ENCODE measurements at regions not wholly inside any gene's neighbourhood (a gene's known extent, or its start where the extent isn't known, plus 50 kb on each side); places are given as distances from the start of the nearest gene placed in this dataset.

DNA sequence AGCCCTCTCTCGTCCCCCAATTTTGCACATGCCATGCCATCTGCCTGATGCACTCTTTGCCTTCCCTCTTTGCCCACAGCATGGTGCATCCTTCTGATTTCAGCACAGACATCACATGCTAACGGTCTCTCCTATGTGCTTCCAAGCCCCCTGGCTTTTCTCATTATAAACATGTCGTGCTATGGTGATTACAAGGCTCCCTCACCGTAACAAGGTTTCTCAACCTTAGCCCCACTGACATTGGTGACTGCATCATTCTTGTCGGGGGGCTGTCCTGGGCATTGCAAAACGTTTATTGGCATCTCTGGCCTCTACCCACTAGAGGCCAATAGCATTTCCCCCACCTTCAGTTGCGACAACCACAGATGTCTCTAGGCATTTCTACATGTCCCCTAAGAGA is 187.2 kb downstream of the TFAP2C start:
- H3K9me3 ChIP-seq (replicated peaks): peaks cover 18% of the 10 kb centered on the region
- H3K27me3 ChIP-seq (ENCODE audit: low read depth): peaks cover 72% of the 10 kb centered on the region
- no peaks in the 10 kb centered on the region for H3K4me1 ChIP-seq
- no peak for DNase-seq
- no peak overlapping the region for H3K4me3 ChIP-seq
- TF ChIP-seq, protein P1, sequence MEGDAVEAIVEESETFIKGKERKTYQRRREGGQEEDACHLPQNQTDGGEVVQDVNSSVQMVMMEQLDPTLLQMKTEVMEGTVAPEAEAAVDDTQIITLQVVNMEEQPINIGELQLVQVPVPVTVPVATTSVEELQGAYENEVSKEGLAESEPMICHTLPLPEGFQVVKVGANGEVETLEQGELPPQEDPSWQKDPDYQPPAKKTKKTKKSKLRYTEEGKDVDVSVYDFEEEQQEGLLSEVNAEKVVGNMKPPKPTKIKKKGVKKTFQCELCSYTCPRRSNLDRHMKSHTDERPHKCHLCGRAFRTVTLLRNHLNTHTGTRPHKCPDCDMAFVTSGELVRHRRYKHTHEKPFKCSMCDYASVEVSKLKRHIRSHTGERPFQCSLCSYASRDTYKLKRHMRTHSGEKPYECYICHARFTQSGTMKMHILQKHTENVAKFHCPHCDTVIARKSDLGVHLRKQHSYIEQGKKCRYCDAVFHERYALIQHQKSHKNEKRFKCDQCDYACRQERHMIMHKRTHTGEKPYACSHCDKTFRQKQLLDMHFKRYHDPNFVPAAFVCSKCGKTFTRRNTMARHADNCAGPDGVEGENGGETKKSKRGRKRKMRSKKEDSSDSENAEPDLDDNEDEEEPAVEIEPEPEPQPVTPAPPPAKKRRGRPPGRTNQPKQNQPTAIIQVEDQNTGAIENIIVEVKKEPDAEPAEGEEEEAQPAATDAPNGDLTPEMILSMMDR (IDR thresholded peaks at IDR 0.05; ENCODE audit: borderline replicate concordance): no peak
- no peak overlapping the region for H3K27ac ChIP-seq (replicated peaks)
- intact Hi-C loops (cut with micrococcal nuclease): no loop called here
- H3K36me3 ChIP-seq: no peaks in the 10 kb centered on the region

DNA sequence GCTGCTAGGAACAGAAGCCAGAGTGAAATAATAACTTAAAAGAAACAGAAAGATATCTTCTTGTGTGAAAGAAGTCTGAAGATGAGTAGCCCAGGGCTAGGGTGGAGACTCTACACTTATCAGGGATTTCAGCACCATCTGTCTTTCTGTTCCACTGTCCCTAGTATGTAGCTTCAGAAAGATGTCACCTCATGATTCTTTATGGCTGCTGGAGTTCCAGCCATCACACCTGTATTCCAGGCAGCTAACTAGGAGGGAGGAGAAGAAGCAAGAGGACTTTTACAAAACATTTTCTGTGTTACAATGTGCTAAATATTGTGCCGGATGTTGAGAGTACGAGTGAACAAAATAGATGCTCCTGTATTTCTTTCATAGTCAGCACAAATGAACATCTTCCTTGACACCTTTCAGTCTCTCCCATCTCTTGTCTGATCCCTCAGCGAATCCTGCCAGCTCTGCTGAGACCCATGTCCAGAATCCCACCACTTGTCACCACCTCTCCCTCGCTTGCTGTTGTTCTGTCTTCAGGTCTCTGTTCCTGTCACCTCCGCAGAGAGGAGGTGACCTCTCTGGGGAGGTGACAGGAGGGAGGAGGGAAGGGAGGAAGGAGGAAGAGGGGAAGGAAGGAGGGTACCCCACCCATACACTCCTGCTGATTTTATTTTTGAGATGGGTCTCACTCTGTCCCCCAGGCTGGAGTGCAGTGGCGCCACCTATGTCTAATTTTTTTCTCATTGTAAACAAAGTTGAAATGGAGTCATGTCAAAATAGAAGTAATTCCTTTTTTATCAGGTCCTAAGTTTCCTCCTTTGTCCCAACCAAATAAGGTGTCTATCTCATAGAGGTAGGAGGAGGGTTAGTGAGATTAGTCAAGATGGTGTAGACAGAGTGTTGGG is 188.9 kb downstream of the TFAP2C start:
- TF ChIP-seq, protein P1 (IDR thresholded peaks at IDR 0.05; ENCODE audit: borderline replicate concordance): no peak
- Histone ChIP-seq H3K4me3 (no peak overlapping the region), H3K27ac (replicated peaks) (no peak overlapping the region), H3K27me3 (ENCODE audit: low read depth) (peaks cover 89% of the 10 kb centered on the region), H3K36me3 (no peaks in the 10 kb centered on the region), H3K9me3 (replicated peaks) (peaks cover 8% of the 10 kb centered on the region), H3K4me1 (no peaks in the 10 kb centered on the region)
- intact Hi-C loops (cut with micrococcal nuclease): no loop called here
- no peak for DNase-seq

DNA sequence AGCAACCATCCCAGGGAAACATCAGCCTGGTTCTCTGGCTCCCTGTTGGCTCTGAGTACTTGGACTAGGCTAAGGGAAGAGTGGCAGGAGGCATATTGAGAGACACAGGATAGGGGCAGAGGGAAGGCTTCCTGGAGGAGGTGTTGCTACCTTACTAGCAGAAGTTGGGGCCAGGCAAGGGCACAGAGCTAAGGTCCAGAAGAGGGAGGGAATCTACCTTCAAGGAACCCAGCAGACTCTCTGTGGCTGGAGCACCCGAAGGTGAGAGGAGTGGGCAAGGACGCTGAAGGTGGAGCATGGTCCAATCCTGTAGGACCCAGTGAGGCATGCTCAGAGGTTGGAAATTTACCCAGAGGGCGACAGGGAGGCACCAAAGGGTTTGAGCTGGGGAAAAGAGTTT is 191.9 kb downstream of the TFAP2C start:
- no peak overlapping the region for H3K27ac ChIP-seq (replicated peaks)
- H3K27me3 ChIP-seq (ENCODE audit: low read depth): peaks cover 95% of the 10 kb centered on the region
- no peak overlapping the region for H3K4me3 ChIP-seq
- no peaks in the 10 kb centered on the region for H3K36me3 ChIP-seq
- peaks cover 8% of the 10 kb centered on the region for H3K9me3 ChIP-seq (replicated peaks)
- intact Hi-C loops (cut with micrococcal nuclease): no loop called here
- H3K4me1 ChIP-seq: no peaks in the 10 kb centered on the region
- DNase-seq: no peak
- TF ChIP-seq, protein P1 (IDR thresholded peaks at IDR 0.05; ENCODE audit: borderline replicate concordance): no peak

DNA sequence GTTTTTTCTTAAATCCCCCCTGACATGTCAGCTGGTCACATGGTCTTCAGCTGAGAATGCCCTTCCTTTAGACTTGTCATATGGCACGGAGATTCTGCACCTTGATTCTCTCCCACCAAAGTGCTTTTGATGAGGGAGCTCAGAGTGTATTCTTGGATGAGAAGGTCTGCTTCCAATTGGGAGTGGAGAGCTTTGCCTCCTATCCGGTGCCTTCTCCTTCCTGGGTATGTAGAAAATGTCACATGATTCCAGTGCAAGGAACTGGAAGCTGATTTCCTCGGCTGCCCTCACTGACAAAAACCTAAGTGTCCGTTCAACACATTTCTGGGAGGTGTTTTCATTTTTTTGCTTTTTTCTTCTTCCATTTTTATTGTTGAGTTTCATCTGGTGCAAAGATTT is 197.2 kb downstream of the TFAP2C start:
- Histone ChIP-seq H3K36me3 (no peaks in the 10 kb centered on the region), H3K27me3 (ENCODE audit: low read depth) (peaks cover 99% of the 10 kb centered on the region), H3K4me3 (no peak overlapping the region), H3K9me3 (replicated peaks) (no peaks in the 10 kb centered on the region), H3K4me1 (no peaks in the 10 kb centered on the region), H3K27ac (replicated peaks) (no peak overlapping the region)
- intact Hi-C loops (cut with micrococcal nuclease): no loop called here
- TF ChIP-seq, protein P1 (IDR thresholded peaks at IDR 0.05; ENCODE audit: borderline replicate concordance): no peak
- DNase-seq: no peak

DNA sequence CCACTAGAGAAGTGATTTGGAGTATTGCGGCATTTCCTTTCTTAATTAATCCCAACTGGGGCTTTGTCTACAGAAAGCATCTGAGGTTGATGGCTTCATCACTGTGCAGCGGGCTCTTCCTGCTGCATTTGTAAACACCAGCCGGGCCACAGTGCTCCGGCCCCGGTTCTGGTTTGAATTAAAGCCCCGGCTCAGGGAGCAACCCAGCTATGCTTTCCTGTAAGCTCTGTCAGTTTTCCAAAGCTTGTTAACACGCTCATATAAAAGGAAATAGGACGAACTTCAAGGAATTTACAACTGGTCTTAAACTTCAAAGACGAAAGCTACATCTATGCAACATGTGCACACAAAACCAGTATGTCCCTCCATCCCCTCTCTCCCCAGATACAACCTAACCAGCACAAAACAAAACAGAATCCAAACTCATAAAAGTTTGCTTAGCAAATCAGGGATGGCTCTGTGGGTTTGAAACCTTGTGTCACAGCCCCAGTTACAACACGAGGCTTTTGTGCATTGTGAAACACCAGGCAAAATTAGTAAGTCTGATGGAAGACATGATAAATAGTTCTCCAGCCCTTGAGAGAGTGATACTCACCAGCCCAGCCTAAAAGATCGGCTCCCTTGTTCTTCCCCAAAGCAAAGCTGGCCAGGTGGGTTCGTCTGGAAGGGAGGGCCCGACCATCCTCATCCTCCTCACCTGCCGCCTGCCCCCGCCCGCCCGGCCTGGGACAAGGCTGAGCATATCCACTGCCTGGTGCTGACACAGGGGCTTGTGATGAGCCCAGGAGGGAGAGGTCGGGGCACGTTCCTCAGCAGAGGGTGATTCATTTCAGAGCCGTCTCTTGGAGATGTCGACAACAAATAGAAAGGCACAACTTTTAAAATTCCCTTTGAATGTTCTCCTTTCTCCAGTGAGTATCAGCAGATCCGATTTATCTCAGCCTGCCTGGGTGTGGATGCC is 197.9 kb downstream of the TFAP2C start:
- Histone ChIP-seq H3K9me3 (replicated peaks) (no peaks in the 10 kb centered on the region), H3K27me3 (ENCODE audit: low read depth) (peaks cover 99% of the 10 kb centered on the region), H3K4me1 (no peaks in the 10 kb centered on the region), H3K36me3 (no peaks in the 10 kb centered on the region), H3K27ac (replicated peaks) (no peak overlapping the region), H3K4me3 (no peak overlapping the region)
- TF ChIP-seq, protein P1 (IDR thresholded peaks at IDR 0.05; ENCODE audit: borderline replicate concordance): no peak
- DNase-seq: no peak
- intact Hi-C loops (cut with micrococcal nuclease): no loop called here
